Neural cell (in vitro differentiated cells): ENCODE measurements at regions not wholly inside any gene's neighbourhood (a gene's known extent, or its start where the extent isn't known, plus 50 kb on each side); places are given as distances from the start of the nearest gene placed in this dataset.

ENCODE experiments used
- H2AFZ ChIP-seq: fragments of 200-600, 300-800 bp; sonication (generic), shearing (Covaris generic); 2 replicates; pipeline ENCODE4 v1.6.0; 2014; ENCODE audit warnings: low read depth, mild to moderate bottlenecking, antibody characterized with exemption, low read length, moderate library complexity
- H3F3A ChIP-seq: fragments of 200-600 bp; shearing (Covaris generic); 2 replicates; pipeline ENCODE4 v1.6.1; 2016; ENCODE audit warnings: mild to moderate bottlenecking, moderate library complexity, mixed read lengths, antibody characterized with exemption, low read length; ENCODE audit not compliant: insufficient read depth, poor library complexity, severe bottlenecking
- H3K27ac ChIP-seq: fragments of 200-600, 300-800 bp; sonication (generic), shearing (Covaris generic); 2 replicates; pipeline ENCODE4 v1.5.1; 2014; ENCODE audit warnings: mild to moderate bottlenecking, low read length, moderate library complexity
- H3K27me3 ChIP-seq: fragments of 300-800, 200-600 bp; sonication (generic), shearing (Covaris generic); 2 replicates; pipeline ENCODE4 v1.6.0; 2014; ENCODE audit warnings: mild to moderate bottlenecking, low read depth, low read length, moderate library complexity; ENCODE audit not compliant: insufficient read depth
- H3K36me3 ChIP-seq: fragments of 300-800, 200-600 bp; sonication (generic), shearing (Covaris generic); 2 replicates; pipeline ENCODE4 v1.5.1; 2014; ENCODE audit warnings: mild to moderate bottlenecking, antibody characterized with exemption, low read length, moderate library complexity; ENCODE audit not compliant: insufficient read depth
- H3K4me2 ChIP-seq: fragments of 300-800, 200-600 bp; sonication (generic), shearing (Covaris generic); 2 replicates; pipeline ENCODE4 v1.6.0; 2014; ENCODE audit warnings: mild to moderate bottlenecking, low read length
- H3K4me3 ChIP-seq: fragments of 300-800, 200-600 bp; sonication (generic), shearing (Covaris generic); 2 replicates; pipeline ENCODE4 v1.5.1; 2014; ENCODE audit warnings: mild to moderate bottlenecking, low read length, moderate library complexity
- H3K79me2 ChIP-seq: fragments of 200-600 bp; shearing (Covaris generic); replicated peaks from 2 replicates; pipeline ENCODE4 v1.6.0; 2014; ENCODE audit warnings: mild to moderate bottlenecking, low read length, moderate library complexity; ENCODE audit not compliant: insufficient read depth
- H3K9ac ChIP-seq: fragments of 300-800, 200-600 bp; sonication (generic), shearing (Covaris generic); 2 replicates; pipeline ENCODE4 v1.6.1; 2016; ENCODE audit warnings: mild to moderate bottlenecking, low read length, mixed read lengths
- H3K9me2 ChIP-seq: fragments of 200-600 bp; shearing (Covaris generic); 2 replicates; pipeline ENCODE4 v1.6.1; 2016; ENCODE audit warnings: mild to moderate bottlenecking, low read length, mixed read lengths; ENCODE audit not compliant: insufficient read depth
- H3K9me3 ChIP-seq: fragments of 200-600, 300-800 bp; sonication (generic), shearing (Covaris generic); 2 replicates; pipeline ENCODE4 v1.6.1; 2016; ENCODE audit warnings: mild to moderate bottlenecking, mixed run types, low read length, moderate library complexity, mixed read lengths
- H4K20me1 ChIP-seq: fragments of 200-600 bp; shearing (Covaris generic); 2 replicates; pipeline ENCODE4 v1.6.1; 2016; ENCODE audit warnings: mild to moderate bottlenecking, mixed run types; ENCODE audit not compliant: insufficient read depth
- EP300 ChIP-seq: fragments of 450-650 bp; conservative IDR thresholded peaks from 2 replicates; pipeline ENCODE4 v1.6.1; 2014; ENCODE audit warnings: antibody characterized with exemption, mild to moderate bottlenecking, moderate library complexity; ENCODE audit not compliant: poor library complexity, severe bottlenecking
- EZH2 ChIP-seq: fragments of 200-600, 300-800 bp; shearing (Covaris generic), sonication (generic); IDR thresholded peaks from 2 replicates; pipeline ENCODE4 v1.6.1; 2014; ENCODE audit warnings: antibody characterized with exemption, low read length, borderline replicate concordance, mild to moderate bottlenecking; ENCODE audit not compliant: insufficient read depth, poor library complexity, severe bottlenecking
- MXI1 ChIP-seq: fragments of 450-650 bp; conservative IDR thresholded peaks from 2 replicates; pipeline ENCODE4 v1.6.1; 2014; ENCODE audit warnings: antibody characterized with exemption, mild to moderate bottlenecking; ENCODE audit not compliant: poor library complexity, severe bottlenecking
- POLR2AphosphoS5 ChIP-seq: IDR thresholded peaks from 2 replicates; pipeline ENCODE4 v1.6.1; 2012
- RAD21 ChIP-seq: fragments of 450-650 bp; conservative IDR thresholded peaks from 2 replicates; pipeline ENCODE4 v1.6.1; 2014; ENCODE audit warnings: antibody characterized with exemption, mild to moderate bottlenecking, moderate library complexity
- SMC3 ChIP-seq: fragments of 450-650 bp; conservative IDR thresholded peaks from 2 replicates; pipeline ENCODE4 v1.6.1; 2014; ENCODE audit warnings: antibody characterized with exemption, mild to moderate bottlenecking, moderate library complexity; ENCODE audit not compliant: poor library complexity
- TAF1 ChIP-seq: IDR thresholded peaks from 2 replicates; pipeline ENCODE4 v1.6.1; 2012; ENCODE audit warnings: low read depth
- TF ChIP-seq, protein P1 (sequence below): IDR thresholded peaks from 2 replicates; pipeline ENCODE4 v1.6.1; 2012; ENCODE audit warnings: borderline replicate concordance
- TF ChIP-seq, protein P2 (sequence below): fragments of 450-650 bp; IDR thresholded peaks from 2 replicates; pipeline ENCODE4 v1.5.1; 2014; ENCODE audit warnings: antibody characterized with exemption, mild to moderate bottlenecking, moderate library complexity; ENCODE audit not compliant: poor library complexity, severe bottlenecking

DNA sequence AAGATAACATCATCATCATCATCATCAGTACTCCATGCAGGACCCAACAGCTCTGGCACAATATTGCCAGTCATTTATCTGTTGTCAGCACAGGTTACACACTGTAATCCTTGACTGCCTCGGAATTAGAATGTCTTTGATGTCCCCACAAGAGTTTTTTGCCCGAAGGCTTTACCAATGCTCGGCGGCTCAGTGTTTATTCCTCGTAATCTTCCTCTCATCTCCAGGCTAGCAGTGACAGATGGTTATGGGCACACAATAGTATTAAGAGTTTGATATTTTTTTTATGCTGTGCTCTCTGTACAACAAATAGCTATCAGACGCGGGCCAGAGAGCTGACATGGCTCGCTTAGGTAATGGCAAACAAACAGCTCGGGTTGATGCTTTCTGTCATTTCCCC lies 515.2 kb downstream of the ZEB2 start:
- Histone ChIP-seq H3K9ac (no peak overlapping the region), H3K27ac (no peak overlapping the region), H3K79me2 (no peaks in the 10 kb centered on the region), H2AFZ (no peak overlapping the region), H3K36me3 (no peaks in the 10 kb centered on the region), H3K4me3 (no peak overlapping the region), H3F3A (no peaks in the 10 kb centered on the region), H3K9me3 (no peaks in the 10 kb centered on the region), H4K20me1 (no peaks in the 10 kb centered on the region), H3K27me3 (no peaks in the 10 kb centered on the region), H3K9me2 (no peaks in the 10 kb centered on the region), H3K4me2 (no peak overlapping the region)
- TF ChIP-seq MXI1, result no peak
- TF ChIP-seq, protein P1, sequence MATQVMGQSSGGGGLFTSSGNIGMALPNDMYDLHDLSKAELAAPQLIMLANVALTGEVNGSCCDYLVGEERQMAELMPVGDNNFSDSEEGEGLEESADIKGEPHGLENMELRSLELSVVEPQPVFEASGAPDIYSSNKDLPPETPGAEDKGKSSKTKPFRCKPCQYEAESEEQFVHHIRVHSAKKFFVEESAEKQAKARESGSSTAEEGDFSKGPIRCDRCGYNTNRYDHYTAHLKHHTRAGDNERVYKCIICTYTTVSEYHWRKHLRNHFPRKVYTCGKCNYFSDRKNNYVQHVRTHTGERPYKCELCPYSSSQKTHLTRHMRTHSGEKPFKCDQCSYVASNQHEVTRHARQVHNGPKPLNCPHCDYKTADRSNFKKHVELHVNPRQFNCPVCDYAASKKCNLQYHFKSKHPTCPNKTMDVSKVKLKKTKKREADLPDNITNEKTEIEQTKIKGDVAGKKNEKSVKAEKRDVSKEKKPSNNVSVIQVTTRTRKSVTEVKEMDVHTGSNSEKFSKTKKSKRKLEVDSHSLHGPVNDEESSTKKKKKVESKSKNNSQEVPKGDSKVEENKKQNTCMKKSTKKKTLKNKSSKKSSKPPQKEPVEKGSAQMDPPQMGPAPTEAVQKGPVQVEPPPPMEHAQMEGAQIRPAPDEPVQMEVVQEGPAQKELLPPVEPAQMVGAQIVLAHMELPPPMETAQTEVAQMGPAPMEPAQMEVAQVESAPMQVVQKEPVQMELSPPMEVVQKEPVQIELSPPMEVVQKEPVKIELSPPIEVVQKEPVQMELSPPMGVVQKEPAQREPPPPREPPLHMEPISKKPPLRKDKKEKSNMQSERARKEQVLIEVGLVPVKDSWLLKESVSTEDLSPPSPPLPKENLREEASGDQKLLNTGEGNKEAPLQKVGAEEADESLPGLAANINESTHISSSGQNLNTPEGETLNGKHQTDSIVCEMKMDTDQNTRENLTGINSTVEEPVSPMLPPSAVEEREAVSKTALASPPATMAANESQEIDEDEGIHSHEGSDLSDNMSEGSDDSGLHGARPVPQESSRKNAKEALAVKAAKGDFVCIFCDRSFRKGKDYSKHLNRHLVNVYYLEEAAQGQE, result no peak
- no peak for TF ChIP-seq POLR2AphosphoS5
- TF ChIP-seq, protein P2, sequence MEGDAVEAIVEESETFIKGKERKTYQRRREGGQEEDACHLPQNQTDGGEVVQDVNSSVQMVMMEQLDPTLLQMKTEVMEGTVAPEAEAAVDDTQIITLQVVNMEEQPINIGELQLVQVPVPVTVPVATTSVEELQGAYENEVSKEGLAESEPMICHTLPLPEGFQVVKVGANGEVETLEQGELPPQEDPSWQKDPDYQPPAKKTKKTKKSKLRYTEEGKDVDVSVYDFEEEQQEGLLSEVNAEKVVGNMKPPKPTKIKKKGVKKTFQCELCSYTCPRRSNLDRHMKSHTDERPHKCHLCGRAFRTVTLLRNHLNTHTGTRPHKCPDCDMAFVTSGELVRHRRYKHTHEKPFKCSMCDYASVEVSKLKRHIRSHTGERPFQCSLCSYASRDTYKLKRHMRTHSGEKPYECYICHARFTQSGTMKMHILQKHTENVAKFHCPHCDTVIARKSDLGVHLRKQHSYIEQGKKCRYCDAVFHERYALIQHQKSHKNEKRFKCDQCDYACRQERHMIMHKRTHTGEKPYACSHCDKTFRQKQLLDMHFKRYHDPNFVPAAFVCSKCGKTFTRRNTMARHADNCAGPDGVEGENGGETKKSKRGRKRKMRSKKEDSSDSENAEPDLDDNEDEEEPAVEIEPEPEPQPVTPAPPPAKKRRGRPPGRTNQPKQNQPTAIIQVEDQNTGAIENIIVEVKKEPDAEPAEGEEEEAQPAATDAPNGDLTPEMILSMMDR, result no peak
- TF ChIP-seq EP300, result no peak

DNA sequence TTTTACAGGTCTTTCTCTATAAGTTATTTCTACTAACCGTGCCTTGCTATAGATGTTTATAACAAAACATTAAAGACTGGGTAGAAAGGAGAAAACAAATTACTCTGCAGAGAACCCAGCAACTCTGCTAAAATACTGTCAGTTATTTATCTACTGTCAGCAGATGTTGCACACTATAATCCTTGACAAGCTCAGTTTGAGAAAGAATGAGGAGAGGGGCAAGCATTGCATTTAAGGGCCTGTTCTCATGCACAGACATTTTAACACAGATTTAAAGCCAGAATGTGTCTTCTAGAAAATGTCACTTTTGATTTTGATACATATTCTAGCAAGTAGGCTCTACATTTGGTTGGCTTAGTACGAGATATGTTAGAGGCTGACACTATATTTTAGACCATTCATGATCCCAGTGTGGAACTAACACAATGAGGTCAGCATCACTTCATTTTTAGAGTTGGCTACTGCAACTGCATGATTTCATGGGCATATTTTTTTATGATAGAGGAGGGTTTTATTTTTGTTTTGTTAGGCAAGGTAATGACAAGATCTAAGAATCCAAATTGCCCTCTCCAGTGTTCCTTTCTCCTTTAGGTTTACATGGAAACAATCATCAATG lies 516.4 kb downstream of the ZEB2 start:
- H3K9me2 ChIP-seq, result no peaks in the 10 kb centered on the region
- no peaks in the 10 kb centered on the region for H3K79me2 ChIP-seq
- TF ChIP-seq SMC3 (no peak), TAF1 (no peak), EZH2 (no peak), POLR2AphosphoS5 (no peak), RAD21 (no peak), MXI1 (no peak)
- H3K27me3 ChIP-seq, result no peaks in the 10 kb centered on the region
- H4K20me1 ChIP-seq, result no peaks in the 10 kb centered on the region
- no peak overlapping the region for H3K4me2 ChIP-seq
- H3K9me3 ChIP-seq, result no peaks in the 10 kb centered on the region
- no peak overlapping the region for H3K9ac ChIP-seq
- H3F3A ChIP-seq, result no peaks in the 10 kb centered on the region
- no peak overlapping the region for H3K27ac ChIP-seq
- H3K36me3 ChIP-seq, result no peaks in the 10 kb centered on the region
- no peak overlapping the region for H3K4me3 ChIP-seq
- no peak overlapping the region for H2AFZ ChIP-seq

DNA sequence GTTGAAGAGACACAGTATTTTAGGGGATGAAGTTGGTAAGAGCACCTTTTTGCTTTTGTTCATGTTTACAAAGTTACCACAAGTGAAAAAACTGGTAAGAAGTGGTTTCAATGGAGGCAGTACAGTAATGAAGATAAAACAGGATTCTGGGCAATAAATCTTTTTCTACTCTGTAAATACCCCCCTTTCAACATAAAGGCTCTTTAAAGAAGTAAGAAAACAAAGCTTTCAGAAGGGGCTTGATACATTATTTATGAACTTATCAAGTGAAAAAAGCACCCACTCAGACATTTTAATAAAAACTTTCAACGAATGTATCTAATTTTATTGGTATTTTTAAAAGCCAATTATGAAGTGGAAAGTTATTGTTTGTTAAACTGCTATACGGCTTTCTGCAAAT lies 522.9 kb downstream of the ZEB2 start:
- Histone ChIP-seq H3K9me3 (no peaks in the 10 kb centered on the region), H3K36me3 (no peaks in the 10 kb centered on the region), H4K20me1 (no peaks in the 10 kb centered on the region), H3K4me2 (no peak overlapping the region), H3F3A (no peaks in the 10 kb centered on the region), H2AFZ (no peak overlapping the region), H3K79me2 (no peaks in the 10 kb centered on the region), H3K9me2 (no peaks in the 10 kb centered on the region), H3K27ac (no peak overlapping the region), H3K4me3 (no peak overlapping the region), H3K27me3 (no peaks in the 10 kb centered on the region), H3K9ac (no peak overlapping the region)
- no peak for TF ChIP-seq SMC3
- TF ChIP-seq, protein P2, result no peak
- no peak for TF ChIP-seq MXI1
